H7 (cell line): ENCODE measurements at regions not wholly inside any gene's neighbourhood (a gene's known extent, or its start where the extent isn't known, plus 50 kb on each side); places are given as distances from the start of the nearest gene placed in this dataset.

ENCODE experiments used
- DNase-seq: peaks from one replicate; pipeline ENCODE4 v3.0.0; 2012
- H3K27me3 ChIP-seq: 2 replicates; pipeline ENCODE4 v1.6.0; 2011; ENCODE audit warnings: mild to moderate bottlenecking, low read length; ENCODE audit not compliant: control insufficient read depth, insufficient read depth
- H3K36me3 ChIP-seq: replicated peaks from 2 replicates; pipeline ENCODE4 v1.5.1; 2011; ENCODE audit warnings: low read length; ENCODE audit not compliant: control insufficient read depth, insufficient read depth
- H3K4me3 ChIP-seq: 2 replicates; pipeline ENCODE4 v1.5.1; 2011; ENCODE audit warnings: low read depth, mild to moderate bottlenecking, control low read depth, low read length, moderate library complexity; ENCODE audit not compliant: insufficient read depth

- Histone ChIP-seq H3K27me3 (no peaks in the 10 kb centered on the region), H3K36me3 (no peaks in the 10 kb centered on the region), H3K4me3 (no peak overlapping the region)
- DNase-seq: no peak
Observed at GRCh38 chr10:30775779-30776591, 146.4 kb upstream of the LYZL2 start.

DNA sequence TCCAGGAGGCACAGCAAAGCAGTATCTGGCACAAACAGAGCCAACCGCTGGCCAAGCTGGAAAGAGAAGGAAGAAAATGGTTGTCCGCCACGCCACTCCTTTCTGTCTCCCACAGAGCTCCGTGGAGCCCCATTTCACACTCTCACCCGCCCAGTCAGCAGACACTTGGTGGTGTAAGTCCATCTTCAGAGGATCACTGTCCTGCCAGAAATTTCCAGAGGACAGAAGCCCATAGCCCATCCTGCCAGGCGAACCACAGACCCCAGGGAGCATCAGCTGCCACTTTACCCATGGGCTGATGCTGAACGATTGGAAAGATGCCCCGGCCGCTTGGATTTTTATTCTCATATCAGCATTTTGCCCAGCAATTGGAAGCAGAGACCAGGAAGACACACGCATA lies 144.7 kb upstream of the LYZL2 start:
- no peak overlapping the region for H3K4me3 ChIP-seq
- DNase-seq: no peak
- no peaks in the 10 kb centered on the region for H3K27me3 ChIP-seq
- H3K36me3 ChIP-seq: no peaks in the 10 kb centered on the region

DNA sequence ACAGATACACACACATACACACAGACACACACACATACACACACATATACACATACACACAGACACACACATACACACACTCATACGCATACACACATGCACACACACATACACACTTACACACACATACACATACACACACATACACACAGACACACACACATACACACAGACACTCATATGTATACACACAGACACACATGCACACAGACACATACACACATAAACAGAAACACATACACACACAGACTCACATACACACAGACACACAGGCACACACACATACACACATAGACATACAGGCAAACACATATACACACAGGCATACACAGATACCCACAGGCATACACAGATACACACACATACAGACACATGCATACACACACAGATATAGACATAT lies 143.9 kb upstream of the LYZL2 start:
- no peaks in the 10 kb centered on the region for H3K36me3 ChIP-seq
- H3K4me3 ChIP-seq: no peak overlapping the region
- DNase-seq: no peak
- H3K27me3 ChIP-seq: no peaks in the 10 kb centered on the region

DNA sequence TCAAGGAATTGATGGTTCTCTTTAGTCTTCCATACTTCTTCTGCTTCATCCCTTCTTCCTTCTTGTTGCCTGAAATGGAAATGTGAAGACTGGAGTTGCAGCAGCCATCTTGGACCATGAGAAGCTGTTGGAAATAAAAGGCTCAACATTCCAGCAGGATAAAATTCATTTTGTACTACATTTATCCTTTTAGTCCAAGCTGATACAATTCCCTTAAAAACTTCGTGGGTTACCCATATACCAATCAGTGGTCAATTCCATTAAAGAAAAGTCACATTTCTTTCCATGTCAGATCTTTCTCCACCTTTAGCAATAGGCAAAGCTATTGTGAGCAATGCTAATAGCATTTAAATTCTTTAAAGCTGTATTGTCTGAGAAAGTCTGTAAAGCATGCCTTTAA lies 141.3 kb upstream of the LYZL2 start:
- Histone ChIP-seq H3K27me3 (no peaks in the 10 kb centered on the region), H3K36me3 (no peaks in the 10 kb centered on the region), H3K4me3 (no peak overlapping the region)
- no peak for DNase-seq

- H3K27me3 ChIP-seq: no peaks in the 10 kb centered on the region
- H3K4me3 ChIP-seq: no peak overlapping the region
- DNase-seq: no peak
- H3K36me3 ChIP-seq: no peaks in the 10 kb centered on the region
Observed at GRCh38 chr10:30770229-30770628, 140.7 kb upstream of the LYZL2 start.

DNA sequence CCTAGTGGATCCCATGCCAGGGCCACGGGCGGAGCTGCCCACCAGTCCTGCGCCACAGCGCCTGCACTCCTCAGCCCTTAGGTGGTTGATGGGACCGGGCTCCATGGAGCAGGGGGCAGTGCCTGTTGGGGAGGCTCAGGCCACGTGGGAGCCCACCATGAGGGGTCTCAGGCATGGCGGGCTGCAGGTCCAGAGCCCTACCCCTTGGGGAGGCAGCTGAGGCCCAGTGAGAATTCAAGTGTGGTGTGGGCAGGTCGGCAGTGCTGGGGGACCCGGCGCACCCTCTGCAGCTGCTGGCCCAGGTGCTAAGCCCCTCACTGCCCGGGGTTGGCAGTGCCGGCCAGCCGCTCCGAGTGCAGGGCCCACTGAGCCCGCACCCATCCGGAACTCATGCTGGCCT lies 139.8 kb upstream of the LYZL2 start:
- Histone ChIP-seq H3K36me3 (no peaks in the 10 kb centered on the region), H3K27me3 (no peaks in the 10 kb centered on the region), H3K4me3 (no peak overlapping the region)
- DNase-seq: no peak

DNA sequence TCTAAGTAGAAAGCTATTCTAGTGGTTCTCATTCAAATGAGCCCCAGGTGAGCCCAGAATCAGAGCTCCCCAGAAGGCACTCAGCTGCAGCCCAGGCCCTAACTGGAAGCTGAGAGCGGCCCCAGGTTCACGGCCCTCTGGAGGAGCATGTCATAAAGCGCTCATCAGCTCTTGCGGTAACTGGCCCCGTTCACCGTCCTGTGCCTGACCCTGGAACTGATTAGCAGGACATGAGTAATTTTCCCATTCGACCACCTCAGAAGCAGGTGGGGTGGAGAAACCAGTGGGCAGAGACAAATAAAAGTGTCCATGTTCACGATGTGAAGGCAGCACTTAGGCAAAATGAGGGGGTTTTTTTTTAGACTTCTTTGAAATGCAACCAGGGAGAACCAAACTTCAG lies 136.1 kb upstream of the LYZL2 start:
- DNase-seq: no peak
- Histone ChIP-seq H3K36me3 (no peaks in the 10 kb centered on the region), H3K27me3 (no peaks in the 10 kb centered on the region), H3K4me3 (no peak overlapping the region)

DNA sequence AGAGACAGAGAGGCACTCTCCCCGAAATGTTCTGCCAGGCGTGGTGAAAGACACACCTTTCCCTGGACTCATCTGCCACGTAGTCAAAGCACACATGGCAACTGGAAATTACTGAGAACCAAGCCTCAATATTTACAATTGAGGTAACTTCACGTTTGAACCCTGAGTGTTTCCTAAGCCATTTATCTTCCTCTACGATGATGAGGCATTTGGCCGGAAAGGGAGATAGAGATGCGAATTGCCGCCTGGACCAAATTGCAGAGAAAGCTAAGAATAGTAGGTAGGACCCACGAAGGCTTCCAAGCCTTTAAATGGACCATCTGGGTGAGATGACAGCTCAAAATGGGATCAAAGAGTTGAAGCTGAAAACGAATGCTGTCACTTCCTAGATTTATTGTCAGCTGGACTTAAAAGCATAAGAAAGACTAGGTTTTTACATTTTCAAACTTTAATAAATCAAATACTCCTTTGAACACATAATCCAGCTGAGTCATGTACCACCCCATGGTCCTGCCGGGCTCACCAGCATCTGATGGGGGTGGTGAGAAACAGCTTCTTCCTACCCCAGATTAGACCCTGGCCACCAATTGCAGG lies 135.6 kb upstream of the LYZL2 start:
- Histone ChIP-seq H3K4me3 (no peak overlapping the region), H3K36me3 (no peaks in the 10 kb centered on the region), H3K27me3 (no peaks in the 10 kb centered on the region)
- no peak for DNase-seq

GRCh38 chr10:30763918-30764317 lies 134.4 kb upstream of the LYZL2 start:
- DNase-seq: no peak
- Histone ChIP-seq H3K4me3 (no peak overlapping the region), H3K27me3 (no peaks in the 10 kb centered on the region), H3K36me3 (no peaks in the 10 kb centered on the region)

GRCh38 chr10:30762620-30763019 lies 133.1 kb upstream of the LYZL2 start:
- no peaks in the 10 kb centered on the region for H3K27me3 ChIP-seq
- H3K36me3 ChIP-seq: no peaks in the 10 kb centered on the region
- DNase-seq: no peak
- no peak overlapping the region for H3K4me3 ChIP-seq

GRCh38 chr10:30759423-30759822 lies 129.9 kb upstream of the LYZL2 start:
- DNase-seq: no peak
- H3K27me3 ChIP-seq: no peaks in the 10 kb centered on the region

GRCh38 chr10:30758338-30758737 lies 128.8 kb upstream of the LYZL2 start:
- Histone ChIP-seq H3K36me3 (no peaks in the 10 kb centered on the region), H3K27me3 (no peaks in the 10 kb centered on the region), H3K4me3 (no peak overlapping the region)
- DNase-seq: no peak

More at GRCh38 chr10:30759423-30759822, 129.9 kb upstream of the LYZL2 start:
- H3K36me3 ChIP-seq: no peaks in the 10 kb centered on the region
- H3K4me3 ChIP-seq: no peak overlapping the region

DNA sequence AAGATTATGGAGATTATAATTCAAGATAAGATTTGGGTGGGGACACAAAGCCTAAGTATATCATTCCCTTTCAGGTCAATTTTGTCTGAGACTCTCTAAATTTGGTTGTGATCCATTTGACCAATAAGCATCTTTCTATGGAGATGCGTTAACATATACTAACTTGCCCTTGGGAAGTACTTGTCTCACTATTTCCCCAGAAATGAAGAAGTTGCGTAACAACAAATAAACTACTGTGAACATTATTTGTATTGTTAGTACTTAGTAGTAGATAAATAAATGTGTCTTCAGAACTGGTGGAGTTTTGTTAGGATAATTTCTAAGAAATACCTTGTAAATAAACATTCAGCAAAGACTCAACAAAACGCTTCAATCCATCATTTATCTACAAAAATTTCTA lies 127.3 kb upstream of the LYZL2 start:
- Histone ChIP-seq H3K4me3 (no peak overlapping the region), H3K36me3 (no peaks in the 10 kb centered on the region), H3K27me3 (no peaks in the 10 kb centered on the region)
- DNase-seq: no peak

DNA sequence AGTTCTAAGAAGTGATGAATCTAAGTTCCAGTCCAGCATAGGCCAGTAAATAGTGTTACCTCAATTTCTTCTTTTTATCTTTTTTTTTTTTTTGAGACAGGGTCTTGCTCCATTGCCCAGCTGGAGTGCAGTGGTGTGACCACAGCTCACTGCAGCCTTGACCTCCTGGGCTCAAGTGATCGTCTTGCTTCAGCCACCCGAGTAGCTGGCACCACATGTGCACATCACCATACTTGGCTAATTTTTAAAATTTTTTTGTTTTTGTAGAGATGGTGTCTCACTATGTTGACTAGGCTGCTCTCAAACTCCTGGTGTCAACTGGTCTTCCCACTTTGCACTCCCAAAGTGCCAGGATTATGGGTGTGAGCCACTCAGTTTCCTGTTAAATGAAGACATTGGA lies 126.6 kb upstream of the LYZL2 start:
- no peak for DNase-seq
- no peaks in the 10 kb centered on the region for H3K27me3 ChIP-seq
- no peak overlapping the region for H3K4me3 ChIP-seq
- H3K36me3 ChIP-seq: no peaks in the 10 kb centered on the region

- Histone ChIP-seq H3K4me3 (no peak overlapping the region), H3K36me3 (no peaks in the 10 kb centered on the region), H3K27me3 (no peaks in the 10 kb centered on the region)
- no peak for DNase-seq
Observed at GRCh38 chr10:30755441-30755953, 125.9 kb upstream of the LYZL2 start.
